ENCODE measurements at regions not wholly inside any gene's neighbourhood (a gene's known extent, or its start where the extent isn't known, plus 50 kb on each side); places are given as distances from the start of the nearest gene placed in this dataset.

DNA sequence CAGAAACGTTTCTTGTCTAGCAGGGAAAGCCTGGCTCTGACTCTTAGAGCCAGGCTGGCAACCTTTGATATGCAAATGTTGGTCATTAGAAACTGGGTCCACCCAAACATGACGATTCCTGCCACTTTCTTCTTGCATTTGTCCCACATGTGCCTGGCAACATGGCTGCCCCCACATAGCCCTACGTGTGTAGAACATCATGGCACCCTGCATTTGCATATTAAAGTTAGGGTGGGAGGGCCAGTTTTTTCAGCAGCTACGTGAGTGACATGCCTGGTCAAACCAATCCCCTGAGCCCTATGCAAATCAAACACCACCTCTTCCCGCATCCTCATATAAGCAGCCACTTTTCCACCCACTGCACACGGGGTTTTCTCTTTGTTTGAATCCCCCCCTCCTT lies 95.0 kb downstream of the LIG4 start:
- H3K9me3 ChIP-seq (ENCODE audit: insufficient read depth, low read length): no peaks in the 10 kb centered on the region
- no peak overlapping the region for H3K9ac ChIP-seq (ENCODE audit: low read length)
- no peak overlapping the region for H2AFZ ChIP-seq (ENCODE audit: low read depth, low read length, severe bottlenecking)
- no peaks in the 10 kb centered on the region for H4K20me1 ChIP-seq (ENCODE audit: low read depth, low read length)
- H3K79me2 ChIP-seq (ENCODE audit: insufficient read depth, low read length): no peaks in the 10 kb centered on the region
- H3K4me3 ChIP-seq (ENCODE audit: insufficient read depth, low read length, poor library complexity, severe bottlenecking): no peak overlapping the region
- TF ChIP-seq EZH2phosphoT487 (conservative IDR thresholded peaks at IDR 0.05; ENCODE audit: low read length): no peak
- TF ChIP-seq, protein P1, sequence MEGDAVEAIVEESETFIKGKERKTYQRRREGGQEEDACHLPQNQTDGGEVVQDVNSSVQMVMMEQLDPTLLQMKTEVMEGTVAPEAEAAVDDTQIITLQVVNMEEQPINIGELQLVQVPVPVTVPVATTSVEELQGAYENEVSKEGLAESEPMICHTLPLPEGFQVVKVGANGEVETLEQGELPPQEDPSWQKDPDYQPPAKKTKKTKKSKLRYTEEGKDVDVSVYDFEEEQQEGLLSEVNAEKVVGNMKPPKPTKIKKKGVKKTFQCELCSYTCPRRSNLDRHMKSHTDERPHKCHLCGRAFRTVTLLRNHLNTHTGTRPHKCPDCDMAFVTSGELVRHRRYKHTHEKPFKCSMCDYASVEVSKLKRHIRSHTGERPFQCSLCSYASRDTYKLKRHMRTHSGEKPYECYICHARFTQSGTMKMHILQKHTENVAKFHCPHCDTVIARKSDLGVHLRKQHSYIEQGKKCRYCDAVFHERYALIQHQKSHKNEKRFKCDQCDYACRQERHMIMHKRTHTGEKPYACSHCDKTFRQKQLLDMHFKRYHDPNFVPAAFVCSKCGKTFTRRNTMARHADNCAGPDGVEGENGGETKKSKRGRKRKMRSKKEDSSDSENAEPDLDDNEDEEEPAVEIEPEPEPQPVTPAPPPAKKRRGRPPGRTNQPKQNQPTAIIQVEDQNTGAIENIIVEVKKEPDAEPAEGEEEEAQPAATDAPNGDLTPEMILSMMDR (IDR thresholded peaks at IDR 0.05; ENCODE audit: insufficient read depth, low read length, poor library complexity, severe bottlenecking): no peak
- no peaks in the 10 kb centered on the region for H3K9me2 ChIP-seq (replicated peaks; ENCODE audit: insufficient read depth, low read length)
- no peaks in the 10 kb centered on the region for H3K27me3 ChIP-seq (ENCODE audit: low read length)
- H3K4me2 ChIP-seq (ENCODE audit: low read depth, low read length, poor library complexity, severe bottlenecking): no peak overlapping the region
- H3F3A ChIP-seq (ENCODE audit: insufficient read depth): no peaks in the 10 kb centered on the region
- no peaks in the 10 kb centered on the region for H3K36me3 ChIP-seq (ENCODE audit: low read length)
- no peak overlapping the region for H3K27ac ChIP-seq (ENCODE audit: low read depth, low read length)

DNA sequence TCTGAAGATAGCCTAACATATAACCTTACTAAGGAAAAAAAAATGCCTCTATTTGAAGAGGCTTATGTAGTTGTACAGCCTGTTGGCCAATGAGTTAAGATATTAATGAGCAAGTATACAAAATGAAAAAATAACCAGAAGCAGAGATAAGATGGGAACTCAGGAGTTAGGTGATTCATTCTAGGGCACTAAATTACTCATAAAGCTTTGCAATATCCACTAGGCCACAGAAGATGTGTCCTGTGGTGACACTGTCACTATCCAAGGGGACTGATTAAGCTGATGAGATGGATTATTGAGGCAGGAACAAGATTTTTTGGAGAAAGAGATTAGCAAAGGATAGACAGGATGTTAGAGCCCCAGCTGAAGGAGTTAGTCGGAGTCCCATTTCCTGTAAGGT lies 99.6 kb downstream of the LIG4 start:
- Histone ChIP-seq H3F3A (ENCODE audit: insufficient read depth) (no peaks in the 10 kb centered on the region), H3K36me3 (ENCODE audit: low read length) (no peaks in the 10 kb centered on the region), H3K79me2 (ENCODE audit: insufficient read depth, low read length) (no peaks in the 10 kb centered on the region), H3K9me3 (ENCODE audit: insufficient read depth, low read length) (no peaks in the 10 kb centered on the region), H3K9me2 (replicated peaks; ENCODE audit: insufficient read depth, low read length) (no peaks in the 10 kb centered on the region), H3K27ac (ENCODE audit: low read depth, low read length) (no peak overlapping the region), H3K9ac (ENCODE audit: low read length) (no peak overlapping the region), H4K20me1 (ENCODE audit: low read depth, low read length) (no peaks in the 10 kb centered on the region), H3K27me3 (ENCODE audit: low read length) (no peaks in the 10 kb centered on the region), H3K4me3 (ENCODE audit: insufficient read depth, low read length, poor library complexity, severe bottlenecking) (no peak overlapping the region), H3K4me2 (ENCODE audit: low read depth, low read length, poor library complexity, severe bottlenecking) (no peak overlapping the region), H2AFZ (ENCODE audit: low read depth, low read length, severe bottlenecking) (no peak overlapping the region)
- TF ChIP-seq EZH2phosphoT487 (conservative IDR thresholded peaks at IDR 0.05; ENCODE audit: low read length): no peak
- TF ChIP-seq, protein P1 (IDR thresholded peaks at IDR 0.05; ENCODE audit: insufficient read depth, low read length, poor library complexity, severe bottlenecking): no peak

DNA sequence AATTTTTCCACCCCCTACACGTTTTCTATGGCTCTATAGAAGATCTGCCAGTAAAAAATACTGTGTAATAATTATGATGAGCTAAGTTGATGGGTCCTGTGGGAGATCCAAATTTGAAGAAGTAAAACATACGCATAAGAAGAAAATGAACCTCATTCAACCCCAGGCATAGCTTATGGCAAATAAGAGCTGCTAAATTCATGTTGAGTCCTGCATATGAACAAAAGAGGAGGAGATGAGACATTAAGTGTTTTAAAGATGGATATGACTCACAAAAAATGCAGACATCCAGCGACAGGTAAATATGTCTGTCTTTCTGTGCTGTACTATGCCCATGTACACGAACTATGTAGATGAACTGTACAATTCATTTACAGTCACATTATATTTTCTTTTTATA lies 101.9 kb downstream of the LIG4 start:
- H3F3A ChIP-seq (ENCODE audit: insufficient read depth): no peaks in the 10 kb centered on the region
- no peaks in the 10 kb centered on the region for H3K9me2 ChIP-seq (replicated peaks; ENCODE audit: insufficient read depth, low read length)
- H3K36me3 ChIP-seq (ENCODE audit: low read length): no peaks in the 10 kb centered on the region
- no peak overlapping the region for H3K4me3 ChIP-seq (ENCODE audit: insufficient read depth, low read length, poor library complexity, severe bottlenecking)
- TF ChIP-seq, protein P1 (IDR thresholded peaks at IDR 0.05; ENCODE audit: insufficient read depth, low read length, poor library complexity, severe bottlenecking): no peak
- TF ChIP-seq EZH2phosphoT487 (conservative IDR thresholded peaks at IDR 0.05; ENCODE audit: low read length): no peak
- H3K9ac ChIP-seq (ENCODE audit: low read length): no peak overlapping the region
- no peak overlapping the region for H3K4me2 ChIP-seq (ENCODE audit: low read depth, low read length, poor library complexity, severe bottlenecking)
- no peaks in the 10 kb centered on the region for H3K9me3 ChIP-seq (ENCODE audit: insufficient read depth, low read length)
- H2AFZ ChIP-seq (ENCODE audit: low read depth, low read length, severe bottlenecking): no peak overlapping the region
- H3K27me3 ChIP-seq (ENCODE audit: low read length): no peaks in the 10 kb centered on the region
- H3K27ac ChIP-seq (ENCODE audit: low read depth, low read length): no peak overlapping the region
- H4K20me1 ChIP-seq (ENCODE audit: low read depth, low read length): no peaks in the 10 kb centered on the region
- no peaks in the 10 kb centered on the region for H3K79me2 ChIP-seq (ENCODE audit: insufficient read depth, low read length)

DNA sequence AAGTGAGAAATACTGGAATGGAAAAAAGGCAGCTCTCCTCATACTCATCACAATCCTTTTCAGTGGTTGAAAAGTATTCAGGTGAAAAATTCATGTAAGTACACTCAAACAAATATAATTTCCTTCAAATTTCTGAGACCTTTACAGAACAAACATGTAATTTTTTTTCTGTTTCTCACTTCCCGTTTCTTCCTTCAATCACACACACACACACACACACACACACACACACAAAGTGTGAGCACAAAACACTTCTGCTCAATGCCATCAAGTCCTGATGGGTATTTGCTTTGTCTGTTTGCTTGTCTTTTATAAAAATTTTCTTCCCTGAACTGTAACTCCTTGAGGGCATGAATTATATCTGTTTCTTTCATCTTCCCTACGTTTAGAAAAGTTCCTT lies 110.6 kb downstream of the LIG4 start:
- H2AFZ ChIP-seq (ENCODE audit: low read depth, low read length, severe bottlenecking): no peak overlapping the region
- H3K27me3 ChIP-seq (ENCODE audit: low read length): no peaks in the 10 kb centered on the region
- no peak overlapping the region for H3K27ac ChIP-seq (ENCODE audit: low read depth, low read length)
- no peaks in the 10 kb centered on the region for H3K79me2 ChIP-seq (ENCODE audit: insufficient read depth, low read length)
- H3K9me3 ChIP-seq (ENCODE audit: insufficient read depth, low read length): no peaks in the 10 kb centered on the region
- H3F3A ChIP-seq (ENCODE audit: insufficient read depth): no peaks in the 10 kb centered on the region
- no peaks in the 10 kb centered on the region for H4K20me1 ChIP-seq (ENCODE audit: low read depth, low read length)
- H3K4me2 ChIP-seq (ENCODE audit: low read depth, low read length, poor library complexity, severe bottlenecking): no peak overlapping the region
- no peaks in the 10 kb centered on the region for H3K9me2 ChIP-seq (replicated peaks; ENCODE audit: insufficient read depth, low read length)
- H3K36me3 ChIP-seq (ENCODE audit: low read length): no peaks in the 10 kb centered on the region
- H3K4me3 ChIP-seq (ENCODE audit: insufficient read depth, low read length, poor library complexity, severe bottlenecking): no peak overlapping the region
- no peak overlapping the region for H3K9ac ChIP-seq (ENCODE audit: low read length)
- no peak for TF ChIP-seq EZH2phosphoT487 (conservative IDR thresholded peaks at IDR 0.05; ENCODE audit: low read length)
- TF ChIP-seq, protein P1 (IDR thresholded peaks at IDR 0.05; ENCODE audit: insufficient read depth, low read length, poor library complexity, severe bottlenecking): no peak

Data from SU-DHL-6 (cell line).